GM19240 (cell line): ENCODE measurements at regions not wholly inside any gene's neighbourhood (a gene's known extent, or its start where the extent isn't known, plus 50 kb on each side); places are given as distances from the start of the nearest gene placed in this dataset.

Experiments used
- DNase-seq: peaks from one replicate; pipeline ENCODE4 v3.0.0; 2011; ENCODE audit warnings: low spot score; ENCODE audit not compliant: insufficient read length

GRCh38 chr15:95365511-95366107, 964.9 kb upstream of the NR2F2 start:
- no peak for DNase-seq

GRCh38 chr15:95368191-95368590, 962.3 kb upstream of the NR2F2 start:
- DNase-seq: no peak

- no peak for DNase-seq
Observed at GRCh38 chr15:95368755-95369601, 961.5 kb upstream of the NR2F2 start.

GRCh38 chr15:95370291-95370690, 960.2 kb upstream of the NR2F2 start:
- DNase-seq: no peak

GRCh38 chr15:95371664-95372063, 958.8 kb upstream of the NR2F2 start:
- DNase-seq: no peak

GRCh38 chr15:95375281-95375680, 955.2 kb upstream of the NR2F2 start:
- DNase-seq: no peak

- no peak for DNase-seq
Observed at GRCh38 chr15:95377258-95377852, 953.1 kb upstream of the NR2F2 start.

- no peak for DNase-seq
Observed at GRCh38 chr15:95394186-95395067, 936.1 kb upstream of the NR2F2 start.

- no peak for DNase-seq
Observed at GRCh38 chr15:95400428-95400827, 930.1 kb upstream of the NR2F2 start.

GRCh38 chr15:95401587-95401986, 928.9 kb upstream of the NR2F2 start:
- no peak for DNase-seq

GRCh38 chr15:95405447-95405846, 925.1 kb upstream of the NR2F2 start:
- DNase-seq: no peak

GRCh38 chr15:95407534-95407933, 923.0 kb upstream of the NR2F2 start:
- DNase-seq: no peak

GRCh38 chr15:95409211-95409610, 921.3 kb upstream of the NR2F2 start:
- no peak for DNase-seq

- DNase-seq: no peak
Observed at GRCh38 chr15:95409626-95410310, 920.7 kb upstream of the NR2F2 start.

GRCh38 chr15:95410757-95411156, 919.7 kb upstream of the NR2F2 start:
- no peak for DNase-seq

- DNase-seq: no peak
Observed at GRCh38 chr15:95416576-95416975, 913.9 kb upstream of the NR2F2 start.

- no peak for DNase-seq
Observed at GRCh38 chr15:95417761-95418160, 912.7 kb upstream of the NR2F2 start.

GRCh38 chr15:95422255-95422654, 908.2 kb upstream of the NR2F2 start:
- DNase-seq: no peak

- no peak for DNase-seq
Observed at GRCh38 chr15:95425859-95426258, 904.6 kb upstream of the NR2F2 start.

GRCh38 chr15:95429345-95429744, 901.2 kb upstream of the NR2F2 start:
- no peak for DNase-seq

GRCh38 chr15:95431518-95431917, 899.0 kb upstream of the NR2F2 start:
- no peak for DNase-seq
